ENCODE measurements at regions not wholly inside any gene's neighbourhood (a gene's known extent, or its start where the extent isn't known, plus 50 kb on each side); places are given as distances from the start of the nearest gene placed in this dataset.
A peak's percentile ranks its signal among the peaks of the same experiment; 100 is the strongest.
"Not testable (repeated sequence)": the region's sequence is repeated elsewhere in the genome, so short reads cannot be mapped to it uniquely, and the experiment has no call there.

- Histone ChIP-seq H3K36me3 (no peaks in the 10 kb centered on the region), H3K4me3 (no peak overlapping the region), H3K4me1 (peaks cover 0 to 5% (median 0%) of the 10 kb centered on the region in 3 donors), H3K27me3 (no peaks in the 10 kb centered on the region), H3K9me3 (no peaks in the 10 kb centered on the region), H3K27ac (no peak overlapping the region)
- DNase-seq (no peak), FAIRE-seq (no peak), ATAC-seq (no peak)
- TF ChIP-seq, protein P1, sequence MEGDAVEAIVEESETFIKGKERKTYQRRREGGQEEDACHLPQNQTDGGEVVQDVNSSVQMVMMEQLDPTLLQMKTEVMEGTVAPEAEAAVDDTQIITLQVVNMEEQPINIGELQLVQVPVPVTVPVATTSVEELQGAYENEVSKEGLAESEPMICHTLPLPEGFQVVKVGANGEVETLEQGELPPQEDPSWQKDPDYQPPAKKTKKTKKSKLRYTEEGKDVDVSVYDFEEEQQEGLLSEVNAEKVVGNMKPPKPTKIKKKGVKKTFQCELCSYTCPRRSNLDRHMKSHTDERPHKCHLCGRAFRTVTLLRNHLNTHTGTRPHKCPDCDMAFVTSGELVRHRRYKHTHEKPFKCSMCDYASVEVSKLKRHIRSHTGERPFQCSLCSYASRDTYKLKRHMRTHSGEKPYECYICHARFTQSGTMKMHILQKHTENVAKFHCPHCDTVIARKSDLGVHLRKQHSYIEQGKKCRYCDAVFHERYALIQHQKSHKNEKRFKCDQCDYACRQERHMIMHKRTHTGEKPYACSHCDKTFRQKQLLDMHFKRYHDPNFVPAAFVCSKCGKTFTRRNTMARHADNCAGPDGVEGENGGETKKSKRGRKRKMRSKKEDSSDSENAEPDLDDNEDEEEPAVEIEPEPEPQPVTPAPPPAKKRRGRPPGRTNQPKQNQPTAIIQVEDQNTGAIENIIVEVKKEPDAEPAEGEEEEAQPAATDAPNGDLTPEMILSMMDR (IDR thresholded peaks at IDR 0.05) = no peak
- WGBS, 2 donors = 80 to 83% methylated on average over 4 of the region's 4 CpGs
- intact Hi-C loops (cut with DNase I) = no loop called here
Measured at GRCh38 chr21:35801391-35801790, 258.9 kb downstream of the SETD4 start.

DNA sequence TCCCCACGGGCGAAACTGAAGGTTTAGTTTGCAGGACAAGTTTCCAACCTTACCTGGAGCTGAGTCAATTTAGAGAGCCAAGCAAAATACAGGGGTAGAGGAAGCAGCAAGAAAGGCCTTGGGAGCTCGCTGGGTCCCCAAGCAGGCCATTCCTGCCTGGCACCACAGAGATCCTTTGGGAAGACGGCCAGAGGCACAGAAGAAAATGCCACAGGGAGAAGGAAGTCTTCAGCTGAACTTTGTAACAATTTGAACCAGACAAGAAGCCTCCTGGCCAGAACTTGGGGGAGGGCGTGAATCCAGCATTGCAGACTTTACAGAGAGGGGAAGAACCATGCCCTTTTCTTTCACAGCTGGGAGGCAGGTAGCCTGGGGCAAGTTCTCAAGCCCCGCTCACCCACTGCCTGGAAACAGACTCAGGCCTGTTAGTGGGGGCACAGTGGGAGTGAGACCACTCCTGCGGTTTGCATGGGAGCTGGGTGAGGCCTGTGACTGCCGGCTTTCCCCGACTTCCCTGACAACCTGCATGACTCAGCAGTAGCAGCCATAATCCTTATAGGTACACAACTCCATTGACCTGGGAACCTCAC is 259.4 kb downstream of the SETD4 start:
- H3K4me3 ChIP-seq; ATAC-seq; H3K4me1 ChIP-seq; H3K9me3 ChIP-seq; H3K27ac ChIP-seq; FAIRE-seq; H3K27me3 ChIP-seq; intact Hi-C loops (cut with DNase I); H3K36me3 ChIP-seq: not testable (repeated sequence)
- WGBS, 2 donors = 88 to 91% methylated on average over 9 of the region's 9 CpGs
- peak in 1 of 6 donors; percentile 23 for DNase-seq

GRCh38 chr21:35796844-35797243 is 263.5 kb downstream of the SETD4 start:
- Histone ChIP-seq H3K9me3 (no peaks in the 10 kb centered on the region), H3K4me3 (no peak overlapping the region), H3K36me3 (no peaks in the 10 kb centered on the region), H3K4me1 (peaks cover 0 to 5% (median 0%) of the 10 kb centered on the region in 3 donors), H3K27me3 (no peaks in the 10 kb centered on the region), H3K27ac (no peak overlapping the region)
- peak in 2 of 4 donors; percentile 53 to 56 for ATAC-seq
- no peak for DNase-seq
- intact Hi-C loops (cut with DNase I) = no loop called here
- TF ChIP-seq, protein P1 (IDR thresholded peaks at IDR 0.05) = no peak
- no peak for FAIRE-seq
- 7% methylated on average over 2 of the region's 2 CpGs for WGBS, 2 donors

DNA sequence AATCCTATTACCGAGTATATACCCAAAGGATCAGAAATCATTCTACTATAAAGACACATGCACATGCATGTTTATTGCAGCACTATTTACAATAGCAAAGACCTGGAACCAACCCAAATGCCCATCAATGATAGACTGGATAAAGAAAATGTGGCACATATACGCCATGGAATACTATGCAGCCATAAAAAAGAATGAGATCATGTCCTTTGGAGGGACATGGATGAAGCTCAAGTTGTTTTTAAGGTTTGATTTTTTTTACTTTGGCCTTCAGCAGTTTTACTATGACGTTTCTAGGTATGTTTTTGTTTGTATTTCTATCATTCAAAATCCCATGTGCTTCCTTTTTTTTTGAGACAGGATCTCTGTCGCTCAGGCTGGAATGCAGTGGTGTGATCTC is 265.8 kb downstream of the SETD4 start:
- H3K27ac ChIP-seq; H3K36me3 ChIP-seq; H3K9me3 ChIP-seq; H3K4me3 ChIP-seq; H3K27me3 ChIP-seq; intact Hi-C loops (cut with DNase I); FAIRE-seq; H3K4me1 ChIP-seq; ATAC-seq; DNase-seq: not testable (repeated sequence)
- 84 to 87% methylated on average over 4 of the region's 4 CpGs for WGBS, 2 donors

- no peaks in the 10 kb centered on the region for H3K36me3 ChIP-seq
- no peaks in the 10 kb centered on the region for H3K9me3 ChIP-seq
- 80 to 82% methylated on average over 5 of the region's 5 CpGs for WGBS, 2 donors
- no peaks in the 10 kb centered on the region for H3K27me3 ChIP-seq
- no peak overlapping the region for H3K27ac ChIP-seq
- peaks cover 0 to 5% (median 0%) of the 10 kb centered on the region in 3 donors for H3K4me1 ChIP-seq
- intact Hi-C loops (cut with DNase I) = no loop called here
- H3K4me3 ChIP-seq = no peak overlapping the region
- TF ChIP-seq, protein P1 (IDR thresholded peaks at IDR 0.05) = no peak
- DNase-seq = no peak
- ATAC-seq = no peak
- FAIRE-seq = no peak
Measured at GRCh38 chr21:35792569-35793305, 267.6 kb downstream of the SETD4 start.

Measured in pancreas (tissue), 10 donors.